Stimulated activated CD4-positive, alpha-beta T cell treated with anti-CD3 and anti-CD28 coated beads, Interleukin-4, amount 100 ng/mL, for 1 hour (primary cell): ENCODE measurements at regions not wholly inside any gene's neighbourhood (a gene's known extent, or its start where the extent isn't known, plus 50 kb on each side); places are given as distances from the start of the nearest gene placed in this dataset.

Source experiments
- DNase-seq: peaks from one replicate; pipeline ENCODE4 v3.0.0-alpha.2; 2020

DNA sequence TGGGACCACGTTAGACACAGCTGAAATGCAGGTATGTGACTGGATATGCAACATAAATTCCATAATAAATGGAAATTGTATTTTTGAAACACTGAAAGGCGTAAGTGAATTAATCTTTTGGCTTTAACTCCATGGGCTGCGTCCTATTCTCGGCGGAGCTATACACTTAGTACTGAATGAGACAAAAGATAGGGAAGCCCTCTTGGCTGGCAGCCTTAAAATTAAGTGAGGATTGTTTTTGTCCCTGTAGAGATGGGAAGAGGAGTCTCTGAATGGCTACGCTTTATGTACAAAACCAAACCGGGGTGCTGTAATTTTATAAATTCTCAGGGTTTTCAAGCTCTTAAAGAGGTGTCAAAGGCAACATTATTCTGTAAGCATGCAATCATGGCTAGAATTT is 429.8 kb downstream of the QKI start:
- no peak for DNase-seq

DNA sequence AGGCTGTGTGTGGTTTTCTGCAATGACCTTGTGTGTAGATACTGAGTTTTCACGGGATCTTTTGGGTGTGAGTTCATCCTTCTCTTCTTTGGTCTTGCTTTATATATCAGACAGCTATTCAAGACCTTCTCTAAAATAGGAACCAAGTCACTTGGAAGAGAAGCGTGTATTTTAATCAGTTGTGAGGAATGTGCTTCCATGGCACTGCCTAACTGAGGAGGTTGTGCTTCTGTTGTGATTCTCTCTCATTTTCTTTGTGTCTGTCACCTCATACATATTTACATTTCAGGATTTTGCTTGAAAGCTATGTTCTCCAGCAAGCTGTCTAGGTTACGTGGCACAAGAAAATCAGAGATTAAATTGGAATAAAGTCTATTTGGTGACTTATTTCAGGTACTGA is 428.7 kb downstream of the QKI start:
- no peak for DNase-seq

DNA sequence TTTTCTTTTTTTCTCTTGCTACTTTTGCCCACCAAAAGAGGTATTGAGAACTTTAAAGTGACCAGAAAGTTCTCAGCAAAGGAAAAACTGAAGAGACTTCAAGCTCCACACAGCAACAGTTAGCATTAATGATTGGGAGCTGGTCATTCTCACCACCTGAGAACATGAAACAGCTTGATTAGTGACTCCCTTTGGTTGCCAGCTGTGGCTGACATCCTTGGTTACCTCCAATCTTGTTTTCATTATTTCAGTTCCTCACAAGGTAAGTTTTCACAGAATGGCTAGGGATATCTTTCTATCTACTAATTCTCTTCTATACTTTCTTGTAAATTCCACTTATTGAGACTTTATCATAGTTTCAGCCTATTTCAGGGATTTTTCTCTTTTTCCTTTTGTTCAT is 427.9 kb downstream of the QKI start:
- no peak for DNase-seq

DNA sequence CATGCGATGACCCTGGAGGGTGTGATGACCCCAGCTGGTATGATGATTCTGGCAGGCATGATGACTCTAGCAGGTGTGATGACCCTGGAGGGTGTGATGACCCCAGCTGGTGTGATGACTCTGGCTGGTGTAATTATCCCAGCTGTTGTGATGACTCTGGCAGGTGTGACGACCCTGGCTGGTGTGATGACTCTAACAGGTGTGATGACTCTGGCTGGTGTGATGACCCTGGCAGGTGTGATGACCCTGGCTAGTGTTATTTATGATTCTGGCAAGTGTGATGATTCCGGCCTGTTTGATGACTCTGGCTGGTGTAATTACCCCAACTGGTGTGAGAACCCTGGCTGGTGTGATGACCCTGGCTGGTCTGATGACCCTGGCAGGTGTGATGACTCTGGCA is 427.2 kb downstream of the QKI start:
- no peak for DNase-seq

DNA sequence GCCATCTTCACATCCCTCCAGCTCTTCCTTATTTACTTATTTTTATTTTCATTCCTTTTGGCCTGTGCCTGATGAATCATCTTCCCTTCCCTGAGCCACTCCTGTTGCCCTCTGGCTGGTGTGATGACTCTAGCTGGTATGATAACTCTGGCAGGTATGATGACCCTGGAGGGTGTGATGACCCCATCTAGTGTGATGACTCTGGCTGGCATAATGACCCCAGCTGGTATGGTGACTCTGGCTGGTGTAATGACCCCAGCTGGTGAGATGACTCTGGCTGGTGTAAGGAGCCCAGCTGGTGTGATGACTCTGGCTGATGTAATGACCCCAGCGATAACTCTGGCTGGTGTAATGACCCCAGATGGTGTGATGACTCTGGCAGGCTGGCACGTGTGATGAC is 426.8 kb downstream of the QKI start:
- no peak for DNase-seq

DNA sequence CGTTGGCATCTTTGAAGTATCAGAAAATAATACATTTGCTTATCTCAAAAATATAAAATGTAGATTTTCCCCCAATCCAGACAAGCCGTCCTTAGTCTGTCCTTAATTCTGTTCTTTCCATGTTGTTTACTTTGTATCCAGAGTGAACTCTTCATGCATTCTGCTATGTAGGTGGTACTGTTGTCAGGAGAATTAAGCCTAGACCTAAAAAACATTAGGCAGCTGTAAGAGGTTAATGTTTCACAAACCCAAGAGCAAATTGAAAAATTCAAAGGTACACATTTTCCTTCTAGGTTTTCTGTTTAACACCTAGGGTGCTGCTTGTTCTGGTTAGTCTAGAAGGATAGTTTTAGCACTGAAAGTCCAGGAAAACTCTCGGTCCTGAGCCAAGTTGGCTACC is 426.4 kb downstream of the QKI start:
- no peak for DNase-seq

DNA sequence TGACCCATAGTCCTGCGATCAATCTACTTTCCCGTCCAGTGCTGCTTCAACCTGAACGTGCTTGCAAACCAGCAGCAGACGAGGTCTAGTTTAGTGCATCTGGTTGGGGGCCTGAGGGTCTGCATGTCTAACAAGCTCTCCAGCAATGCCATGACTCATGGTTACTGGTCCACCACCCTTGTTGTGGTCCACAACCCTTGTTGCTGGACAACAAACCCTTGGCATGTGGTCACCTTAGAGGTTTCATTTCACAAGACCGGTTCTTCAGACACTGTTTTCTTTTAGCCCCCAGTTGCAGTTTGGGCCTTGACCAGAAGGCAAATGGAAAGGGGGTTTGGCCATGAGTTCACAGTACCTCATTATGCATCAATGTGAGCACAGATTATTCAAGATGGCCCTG is 424.8 kb downstream of the QKI start:
- no peak for DNase-seq

DNA sequence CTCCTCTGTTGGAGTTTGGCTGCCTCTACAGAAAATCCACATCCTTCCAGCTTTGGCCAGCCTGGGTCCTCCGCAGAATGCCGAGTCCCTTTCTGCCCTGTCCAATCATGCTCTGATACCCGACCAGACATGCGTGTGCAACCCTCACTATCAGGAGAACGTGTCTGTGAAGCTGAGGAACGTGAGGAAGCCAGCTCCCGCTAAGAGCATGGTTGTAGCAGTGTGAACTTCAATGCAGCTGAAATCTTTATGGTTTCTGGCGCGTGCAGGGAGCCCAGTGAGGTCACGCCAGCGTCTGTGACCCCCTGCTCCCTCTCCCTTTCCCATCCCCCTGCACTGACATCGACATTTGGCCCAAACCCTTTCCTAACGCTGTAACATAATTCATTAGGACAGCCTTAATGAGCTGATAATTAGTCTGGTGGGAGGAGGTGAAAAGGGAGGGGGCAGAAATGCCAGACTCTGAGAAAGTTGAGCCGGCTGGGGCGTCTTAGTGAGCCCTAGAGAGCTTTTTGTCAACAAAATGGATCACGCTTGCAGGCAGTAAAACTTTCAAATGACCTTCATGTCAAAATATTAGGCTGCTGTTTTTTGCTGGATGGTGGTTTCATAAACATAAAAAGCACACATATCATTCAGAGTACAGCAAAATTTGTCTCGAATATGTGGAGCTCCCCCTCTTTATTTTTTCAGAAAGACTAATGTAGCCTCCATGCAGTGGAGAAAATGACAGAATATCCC is 423.3 kb downstream of the QKI start:
- DNase-seq: no peak

DNA sequence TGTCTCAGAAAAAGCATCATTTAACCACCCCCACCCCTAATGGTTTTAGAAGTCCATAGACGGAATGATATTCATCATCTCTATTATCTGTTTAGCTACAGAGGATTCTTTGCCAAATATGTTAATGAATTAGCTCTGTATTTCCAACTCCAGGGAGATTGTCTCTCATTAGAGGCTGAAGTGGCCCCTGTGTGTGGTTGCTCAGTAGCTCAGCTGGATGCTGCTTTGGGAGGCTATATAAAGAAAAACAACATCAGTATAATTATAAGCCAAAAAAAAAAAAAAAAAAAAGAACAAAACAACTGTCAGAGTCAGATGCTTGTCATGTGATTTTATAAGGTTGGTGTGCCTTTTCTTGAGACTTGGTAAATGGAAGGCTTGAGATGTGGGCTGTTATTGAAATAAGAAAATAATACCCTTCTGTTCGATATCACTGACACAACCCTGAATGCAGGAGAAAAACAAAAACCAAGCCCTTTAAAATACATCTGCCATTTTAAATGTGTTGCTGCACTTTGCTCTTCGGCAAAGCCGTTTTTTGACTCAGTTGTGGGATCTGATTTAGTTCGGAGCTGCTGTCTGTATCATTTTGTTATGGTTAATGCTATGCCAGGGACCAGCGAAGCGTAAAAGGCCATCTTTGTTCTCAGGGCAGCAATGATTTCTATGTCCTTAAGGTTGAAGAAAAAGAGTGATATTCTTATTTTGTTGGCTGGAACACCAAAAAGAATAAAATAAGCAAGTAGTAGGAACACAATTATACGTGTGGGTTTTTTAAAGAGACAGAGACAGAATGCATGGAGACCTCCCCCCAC is 422.6 kb downstream of the QKI start:
- DNase-seq: no peak

DNA sequence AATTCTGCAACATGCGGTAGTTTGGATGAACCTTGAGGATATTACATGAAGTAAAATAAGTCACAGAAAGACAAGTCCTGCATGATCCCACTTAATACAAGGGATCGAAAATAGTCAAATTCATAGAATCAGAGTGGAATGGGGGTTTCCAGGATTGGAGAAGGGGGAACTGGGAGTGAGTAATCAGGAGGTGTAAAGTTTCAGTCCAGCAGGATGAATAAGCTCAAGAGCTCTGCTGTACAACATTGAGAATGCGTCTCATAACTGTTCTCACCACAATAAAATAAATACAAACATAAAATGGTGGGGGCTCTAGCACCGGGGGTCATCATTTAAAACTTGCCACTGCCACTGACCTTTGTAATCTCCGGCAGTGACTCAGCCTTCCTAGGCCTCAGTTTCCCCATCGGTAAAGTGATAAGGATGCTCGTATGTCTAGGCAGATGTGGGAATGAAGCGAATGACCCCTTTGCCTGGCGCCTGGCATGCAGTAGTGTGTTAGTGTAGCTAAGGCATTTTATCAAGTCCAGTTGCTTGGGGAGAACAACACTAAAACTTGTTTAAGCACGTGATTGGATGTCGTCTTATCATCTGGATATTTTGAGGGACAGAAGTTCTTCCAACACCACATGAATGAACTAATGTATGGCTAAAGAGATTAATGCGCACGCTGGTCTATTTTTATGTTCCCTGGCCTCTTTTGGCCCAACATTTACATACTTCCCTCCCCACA is 421.1 kb downstream of the QKI start:
- DNase-seq: no peak

DNA sequence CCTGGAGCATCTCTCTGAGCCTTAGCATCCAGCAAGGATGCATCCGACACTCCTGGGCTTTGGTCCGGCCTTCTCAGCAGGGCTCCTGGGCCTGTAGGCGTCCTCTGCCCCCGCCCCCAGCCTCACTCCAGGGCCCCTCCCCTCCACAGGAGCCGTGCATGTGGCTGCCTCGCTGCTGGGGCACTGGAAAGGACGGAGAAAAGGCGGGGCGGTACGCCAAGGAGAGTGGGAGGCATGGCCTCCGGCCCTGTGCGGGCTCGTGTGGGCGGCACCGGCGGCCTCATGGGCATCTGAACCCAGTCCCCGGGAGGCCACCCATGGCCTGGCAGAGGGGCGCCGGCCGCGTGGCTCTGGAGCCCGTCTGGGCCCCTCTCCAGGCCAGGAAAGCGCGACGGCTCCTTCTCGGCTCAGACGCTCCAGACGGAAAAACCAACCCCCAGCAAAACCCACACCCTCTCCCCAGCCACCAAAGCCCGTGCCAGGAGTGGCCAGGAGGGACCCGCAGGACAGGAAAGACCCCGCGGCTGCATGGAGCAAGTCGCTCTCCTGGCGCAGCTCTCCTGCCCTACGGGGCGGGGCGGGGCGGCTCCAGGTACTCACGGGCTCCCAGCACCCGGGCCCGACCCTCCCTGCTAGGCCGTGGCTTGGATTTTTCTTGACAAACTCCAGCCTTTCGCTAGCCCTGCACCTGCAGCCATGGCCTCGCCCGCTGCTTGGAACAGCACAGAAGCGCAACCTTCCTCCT is 419.9 kb downstream of the QKI start:
- no peak for DNase-seq

DNA sequence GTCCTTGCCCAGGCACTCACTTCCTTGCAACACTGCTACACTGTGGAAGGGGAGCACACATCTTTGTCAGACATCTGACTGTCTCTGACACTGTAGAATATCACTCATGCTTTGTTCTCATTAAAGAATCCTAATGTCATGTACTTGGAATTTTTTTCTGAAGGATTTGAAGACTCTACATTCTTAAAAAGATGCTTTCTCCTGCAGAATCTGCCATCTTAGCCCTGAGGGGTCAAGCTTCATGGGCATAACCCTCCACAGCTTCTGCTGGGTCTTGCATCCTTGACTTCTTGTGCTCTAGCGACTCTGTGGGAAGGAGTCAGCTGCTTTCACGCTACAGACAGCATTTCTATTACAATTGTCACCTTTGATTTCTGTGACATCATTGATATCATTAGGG is 417.2 kb downstream of the QKI start:
- DNase-seq: no peak

DNA sequence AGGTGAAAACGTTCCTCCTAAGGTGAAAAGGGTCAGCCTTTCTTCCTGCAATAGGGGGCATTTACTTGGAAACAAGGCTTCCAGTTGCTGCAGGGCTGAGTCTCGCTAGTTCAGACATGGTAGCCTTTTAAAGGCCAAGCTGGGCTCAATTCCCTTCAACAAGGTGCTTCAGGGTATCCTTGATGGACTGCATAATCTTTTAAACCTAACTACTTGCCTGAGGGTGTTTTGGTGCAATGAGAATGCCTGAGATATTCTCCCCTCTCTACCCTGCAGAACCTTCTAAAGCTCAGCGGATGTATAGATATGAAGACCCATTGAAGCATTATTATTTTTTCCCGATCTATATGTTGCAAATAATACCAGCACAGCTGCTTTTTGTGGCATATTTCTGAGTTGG is 416.1 kb downstream of the QKI start:
- DNase-seq: no peak

DNA sequence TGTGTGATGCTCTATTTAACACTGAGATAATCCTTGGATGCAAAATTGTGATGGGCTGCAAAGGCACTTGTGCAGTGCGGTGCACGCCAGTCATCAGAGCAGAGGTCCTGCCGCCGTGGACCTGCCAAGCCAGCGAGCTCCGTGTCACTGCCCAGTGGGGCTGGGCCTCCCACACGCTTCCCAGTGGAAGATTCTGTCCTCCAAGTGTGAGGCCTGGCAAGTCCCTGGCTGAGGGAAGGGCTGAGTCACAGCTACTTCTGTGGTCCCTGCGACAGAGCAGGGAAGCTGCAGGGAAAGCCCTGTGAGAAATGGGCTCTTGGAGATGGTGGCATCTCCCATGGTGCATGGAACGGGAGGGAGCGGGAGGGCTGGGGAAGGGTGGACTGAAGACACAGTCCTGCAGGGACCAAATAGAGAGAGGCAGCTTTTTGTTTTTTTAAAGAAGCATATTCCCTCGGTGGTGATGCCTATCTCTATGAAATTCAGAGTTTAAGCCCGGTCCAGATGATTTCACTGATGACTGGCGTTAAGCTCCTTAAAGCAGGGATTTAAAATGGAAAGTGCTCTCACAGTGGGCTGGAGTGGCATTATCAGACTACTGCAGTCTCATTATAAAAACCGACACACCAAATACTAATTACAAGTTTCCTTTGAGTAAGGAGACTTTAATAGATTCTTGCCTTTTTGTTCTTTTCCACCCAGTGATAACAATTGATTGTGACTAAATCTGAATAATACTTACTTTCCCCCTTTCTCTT is 413.7 kb downstream of the QKI start:
- DNase-seq: no peak

DNA sequence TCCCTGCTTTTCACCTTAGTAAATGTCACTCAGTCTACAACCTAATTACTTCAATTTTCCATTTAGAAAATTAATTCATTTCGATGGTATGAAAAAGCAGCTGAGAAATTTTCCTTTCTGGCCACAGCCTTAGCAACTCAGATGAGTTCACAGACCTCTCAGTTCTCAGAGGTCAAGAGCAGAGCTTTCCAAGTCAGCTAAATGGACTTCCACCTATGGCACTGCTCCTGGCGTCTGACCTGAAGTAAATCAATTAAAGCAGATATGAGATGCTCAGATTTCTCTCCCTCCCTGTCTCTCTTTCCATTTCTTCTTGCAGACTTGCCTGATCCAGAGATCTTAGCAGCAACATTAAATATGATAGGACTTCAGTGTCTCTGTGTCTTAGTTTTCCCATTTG is 412.6 kb downstream of the QKI start:
- no peak for DNase-seq

DNA sequence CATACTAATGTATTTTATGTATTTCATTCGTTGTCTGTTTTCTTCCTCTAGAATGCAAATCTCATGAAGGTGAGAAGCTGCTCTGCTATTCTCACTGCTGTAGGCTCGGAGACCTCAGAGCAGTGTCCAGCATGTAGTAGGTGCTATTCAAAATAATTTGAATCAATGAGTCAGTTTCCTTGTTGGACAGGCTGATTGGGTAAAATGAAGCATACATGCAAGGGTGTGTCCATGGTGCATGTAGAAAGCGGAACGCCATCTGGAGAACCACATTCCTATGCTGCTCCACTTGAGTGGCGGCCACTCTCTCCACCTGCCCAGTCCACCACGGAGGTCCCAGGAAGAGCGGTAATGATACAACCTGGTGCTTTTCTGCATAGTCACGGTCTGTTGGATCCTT is 412.1 kb downstream of the QKI start:
- no peak for DNase-seq

DNA sequence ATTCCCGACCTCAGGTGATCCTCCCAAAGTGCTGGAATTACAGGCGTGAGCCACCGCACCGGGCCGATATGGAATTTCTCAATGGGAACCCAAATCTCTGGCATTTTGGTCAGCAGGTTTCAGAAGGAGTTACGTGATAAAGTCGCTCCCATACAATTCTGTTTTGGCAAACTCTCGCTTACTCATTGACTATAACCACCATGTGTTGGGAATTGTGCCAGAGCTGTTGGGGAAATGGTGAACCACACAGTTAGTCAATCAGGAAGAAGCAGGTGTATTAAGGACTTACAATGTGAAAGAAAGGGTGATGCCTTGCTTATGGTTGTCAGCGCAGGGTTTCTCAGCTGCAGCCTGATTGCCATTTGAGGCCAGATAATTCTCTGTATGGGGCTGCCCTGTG is 410.5 kb downstream of the QKI start:
- DNase-seq: no peak

DNA sequence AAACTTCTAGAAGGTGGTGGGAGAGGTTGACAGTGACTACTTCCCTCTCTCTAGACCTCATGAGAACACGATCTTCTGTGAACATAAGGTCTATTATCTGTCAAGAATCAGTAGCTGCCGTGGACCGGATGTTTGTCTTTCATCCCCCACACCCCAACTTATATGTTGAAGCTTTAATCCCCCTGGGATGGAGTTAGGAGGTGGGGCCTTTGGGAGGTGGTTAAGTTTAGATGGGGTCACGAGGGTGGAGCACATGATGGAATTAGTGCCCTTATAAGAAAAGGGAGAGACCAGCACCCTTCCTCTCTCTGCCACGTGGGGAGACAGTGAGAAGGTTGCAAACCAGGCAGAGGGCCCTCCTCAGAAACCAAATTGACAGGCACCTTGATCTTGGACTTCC is 409.1 kb downstream of the QKI start:
- DNase-seq: no peak

DNA sequence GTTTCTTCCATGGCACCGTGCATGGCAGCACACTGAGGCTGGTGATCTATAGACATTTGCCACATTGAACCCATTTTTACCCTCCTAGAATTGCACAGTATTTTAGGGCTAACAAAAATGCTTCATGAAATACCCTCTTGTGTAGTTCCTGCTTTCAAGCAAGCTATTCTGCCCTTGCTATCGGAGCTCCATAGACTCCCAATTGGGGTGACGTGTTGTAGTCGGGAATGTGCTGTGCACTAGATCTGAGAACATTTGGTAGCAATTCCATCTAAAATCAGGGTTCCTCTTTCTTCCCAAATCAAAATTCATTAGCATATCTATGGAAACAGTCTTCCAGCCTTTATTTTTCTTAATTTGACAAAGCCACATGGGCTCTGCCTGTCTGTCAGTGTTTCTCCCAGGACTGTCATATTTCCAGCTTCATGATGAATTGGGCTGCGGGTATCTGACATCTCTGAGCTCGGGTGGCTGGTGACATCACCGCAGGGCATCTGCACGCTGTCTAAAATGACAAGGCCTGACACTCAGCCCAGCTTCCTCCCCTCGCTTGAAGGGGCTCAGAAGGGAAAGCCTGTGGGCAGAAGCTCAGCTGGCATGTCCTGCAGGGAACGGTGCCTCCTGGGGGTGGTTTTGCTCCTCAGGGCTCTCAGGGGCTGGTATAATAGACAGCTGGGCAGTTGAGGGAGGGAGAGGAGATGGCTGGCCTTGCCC is 406.4 kb downstream of the QKI start:
- DNase-seq: no peak

DNA sequence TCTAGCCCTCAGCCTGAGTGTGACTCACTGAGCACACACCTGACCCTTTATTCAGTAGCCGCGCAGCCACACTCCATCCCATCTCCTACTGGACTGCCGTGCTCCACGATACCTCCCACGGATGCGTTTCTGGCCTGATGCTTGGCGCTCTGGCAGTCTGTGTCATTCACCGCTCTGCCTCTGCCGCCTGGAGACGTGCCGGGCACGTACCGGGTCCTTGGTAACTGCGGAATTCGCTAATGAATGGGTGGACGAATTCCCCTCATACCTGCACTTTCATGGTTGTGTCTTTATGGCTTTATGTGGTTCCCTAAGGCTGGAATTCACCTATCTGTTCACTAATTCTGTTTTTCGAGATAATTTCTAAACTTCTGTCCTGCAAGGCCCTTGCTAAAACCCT is 405.7 kb downstream of the QKI start:
- DNase-seq: no peak

DNA sequence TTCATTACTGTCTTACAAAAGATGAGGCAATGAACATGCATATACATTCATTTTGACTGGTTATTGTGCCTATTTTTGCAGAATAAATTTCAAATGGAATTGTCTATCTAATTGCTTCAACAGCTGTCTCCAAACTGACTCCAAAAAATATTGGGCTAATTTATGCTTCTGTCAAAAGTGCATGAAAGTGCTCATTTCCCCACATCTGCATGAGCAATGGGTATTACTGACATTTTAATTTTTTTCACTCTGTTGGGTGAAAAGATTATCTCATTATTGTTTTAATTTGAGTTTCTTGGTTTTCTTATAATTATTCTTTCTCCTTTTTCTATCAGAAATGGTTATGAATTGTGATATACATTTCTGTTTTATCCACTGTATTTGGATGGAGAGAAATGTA is 404.2 kb downstream of the QKI start:
- no peak for DNase-seq

DNA sequence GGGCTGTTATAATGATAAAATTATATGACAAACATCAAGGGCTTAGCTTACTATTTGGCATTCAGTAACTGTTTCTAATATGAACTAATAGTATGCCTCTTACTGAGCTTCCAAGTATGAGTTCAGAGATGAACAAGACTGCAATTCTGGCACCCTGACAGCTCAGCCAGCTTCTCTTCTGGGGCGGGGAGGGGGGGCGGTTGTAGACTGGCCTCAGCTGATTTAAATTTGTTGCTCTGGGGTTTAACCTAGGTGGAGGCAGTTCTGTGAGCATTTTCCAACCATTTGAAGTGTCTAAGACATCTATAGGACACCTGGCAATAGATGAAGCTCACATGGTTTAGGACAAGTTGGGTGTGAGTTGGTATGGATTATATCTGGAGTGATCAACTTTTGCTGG is 401.9 kb downstream of the QKI start:
- no peak for DNase-seq
